ENCODE measurements at regions not wholly inside any gene's neighbourhood (a gene's known extent, or its start where the extent isn't known, plus 50 kb on each side); places are given as distances from the start of the nearest gene placed in this dataset.

GRCh38 chr2:181273986-181274385 is 183.2 kb upstream of the ITGA4 start:
- peaks cover 4% of the 10 kb centered on the region for H3K9me3 Mint-ChIP-seq
- ATAC-seq: no peak
- peaks cover 7% of the 10 kb centered on the region for H3K4me1 Mint-ChIP-seq
- no peaks in the 10 kb centered on the region for H3K27me3 Mint-ChIP-seq
- H3K4me3 Mint-ChIP-seq: no peak overlapping the region
- no peaks in the 10 kb centered on the region for H3K36me3 Mint-ChIP-seq
- no peak overlapping the region for H3K27ac Mint-ChIP-seq

- Mint-ChIP-seq H3K27me3 (no peaks in the 10 kb centered on the region), H3K36me3 (no peaks in the 10 kb centered on the region), H3K4me1 (peaks cover 7% of the 10 kb centered on the region), H3K9me3 (no peaks in the 10 kb centered on the region), H3K27ac (no peak overlapping the region), H3K4me3 (no peak overlapping the region)
- no peak for ATAC-seq
These were observed 181.5 kb upstream of the ITGA4 start for GRCh38 chr2:181275643-181276070.

DNA sequence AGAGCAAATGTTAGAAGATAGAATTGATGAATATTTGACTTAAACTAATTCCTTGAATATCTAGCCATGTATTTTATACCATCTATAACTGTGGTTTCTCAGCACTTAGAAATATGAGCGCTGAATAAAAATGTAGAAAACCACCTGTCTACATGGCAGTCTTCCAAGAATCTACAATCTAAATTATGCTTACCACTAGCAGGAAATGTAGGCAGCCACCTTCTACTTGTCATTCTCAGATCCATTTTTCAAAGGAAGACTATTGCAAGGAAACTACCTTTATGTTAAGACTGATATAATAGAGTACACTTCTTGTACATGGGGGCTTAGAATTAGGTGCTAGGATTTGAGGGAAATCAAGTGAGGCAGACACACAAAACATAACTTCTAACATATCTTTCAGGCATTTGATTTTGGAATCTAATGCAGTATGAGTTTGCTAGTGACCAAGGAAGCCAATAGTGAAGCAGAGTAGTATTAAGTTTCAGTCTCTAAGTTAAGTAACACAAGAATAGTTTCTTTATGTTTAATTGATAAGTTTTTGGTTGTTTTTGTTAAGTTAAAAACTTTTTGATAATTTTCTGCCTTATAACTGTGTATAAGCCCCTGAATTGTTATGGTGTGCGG is 175.9 kb upstream of the ITGA4 start:
- Mint-ChIP-seq H3K36me3 (no peaks in the 10 kb centered on the region), H3K27me3 (no peaks in the 10 kb centered on the region), H3K4me3 (no peak overlapping the region), H3K27ac (no peak overlapping the region), H3K9me3 (no peaks in the 10 kb centered on the region), H3K4me1 (no peaks in the 10 kb centered on the region)
- no peak for ATAC-seq

GRCh38 chr2:181285116-181285515 is 172.1 kb upstream of the ITGA4 start:
- H3K36me3 Mint-ChIP-seq: no peaks in the 10 kb centered on the region
- no peak overlapping the region for H3K27ac Mint-ChIP-seq
- no peaks in the 10 kb centered on the region for H3K4me1 Mint-ChIP-seq

GRCh38 chr2:181289698-181290097 is 167.5 kb upstream of the ITGA4 start:
- Mint-ChIP-seq H3K36me3 (no peaks in the 10 kb centered on the region), H3K27ac (no peak overlapping the region), H3K27me3 (no peaks in the 10 kb centered on the region), H3K4me3 (no peak overlapping the region), H3K4me1 (no peaks in the 10 kb centered on the region), H3K9me3 (no peaks in the 10 kb centered on the region)
- ATAC-seq: no peak

More at GRCh38 chr2:181285116-181285515, 172.1 kb upstream of the ITGA4 start:
- Mint-ChIP-seq H3K9me3 (no peaks in the 10 kb centered on the region), H3K27me3 (no peaks in the 10 kb centered on the region), H3K4me3 (no peak overlapping the region)
- no peak for ATAC-seq

DNA sequence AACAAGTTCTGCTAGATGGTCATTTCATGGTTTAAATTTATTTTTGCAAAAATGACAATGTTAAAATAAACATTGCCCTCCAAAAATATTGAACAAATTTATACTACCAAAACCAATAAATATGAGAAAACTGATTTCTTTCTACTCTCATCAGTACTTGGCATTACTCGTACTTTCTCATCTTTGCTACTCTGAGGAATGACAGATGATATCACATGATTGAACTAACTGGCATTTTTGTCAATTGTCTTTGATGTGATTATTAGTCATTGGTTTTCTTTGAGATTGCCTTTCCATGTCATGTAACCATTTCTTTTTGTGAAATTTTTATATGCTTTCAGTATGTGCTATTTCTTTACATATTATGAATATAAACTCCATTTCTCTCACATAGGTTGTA is 167.0 kb upstream of the ITGA4 start:
- Mint-ChIP-seq H3K4me1 (no peaks in the 10 kb centered on the region), H3K4me3 (no peak overlapping the region), H3K36me3 (no peaks in the 10 kb centered on the region), H3K27me3 (no peaks in the 10 kb centered on the region), H3K9me3 (no peaks in the 10 kb centered on the region), H3K27ac (no peak overlapping the region)
- ATAC-seq: no peak

DNA sequence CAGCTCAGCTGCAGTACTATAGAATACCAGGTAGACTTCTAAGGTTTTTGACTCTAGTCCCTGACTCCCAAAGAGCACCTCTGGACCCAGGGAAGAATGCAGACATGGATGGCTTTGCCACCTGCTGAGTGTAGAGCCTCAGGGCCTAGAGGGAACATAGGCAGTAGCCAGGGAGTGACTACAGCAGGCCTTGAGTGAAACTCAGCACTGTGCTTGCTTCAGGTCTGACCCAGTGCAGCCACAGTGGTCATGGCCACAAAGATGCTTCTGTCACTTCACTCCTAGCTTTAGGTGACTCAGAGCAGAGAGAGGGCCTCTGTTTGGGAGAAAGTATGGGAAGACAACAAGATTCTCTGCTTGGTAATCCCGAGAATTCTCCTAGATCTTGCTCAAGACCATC is 162.2 kb upstream of the ITGA4 start:
- Mint-ChIP-seq H3K27me3 (no peaks in the 10 kb centered on the region), H3K4me1 (no peaks in the 10 kb centered on the region), H3K9me3 (peaks cover 18% of the 10 kb centered on the region), H3K27ac (no peak overlapping the region), H3K4me3 (no peak overlapping the region), H3K36me3 (peaks cover 16% of the 10 kb centered on the region)
- ATAC-seq: no peak

GRCh38 chr2:181300600-181301291 is 156.4 kb upstream of the ITGA4 start:
- Mint-ChIP-seq H3K27me3 (no peaks in the 10 kb centered on the region), H3K27ac (no peak overlapping the region), H3K9me3 (peaks cover 13% of the 10 kb centered on the region), H3K4me3 (no peak overlapping the region), H3K36me3 (peaks cover 13% of the 10 kb centered on the region), H3K4me1 (peaks cover 28% of the 10 kb centered on the region)
- ATAC-seq: no peak

GRCh38 chr2:181304011-181304844 is 153.0 kb upstream of the ITGA4 start:
- no peaks in the 10 kb centered on the region for H3K36me3 Mint-ChIP-seq
- H3K9me3 Mint-ChIP-seq: no peaks in the 10 kb centered on the region
- peak; percentile 87 for ATAC-seq
- no peaks in the 10 kb centered on the region for H3K27me3 Mint-ChIP-seq
- peaks cover 62% of the 10 kb centered on the region for H3K4me1 Mint-ChIP-seq
- peak overlapping the region; percentile 29 for H3K4me3 Mint-ChIP-seq
- H3K27ac Mint-ChIP-seq: peak overlapping the region; percentile 94

- H3K9me3 Mint-ChIP-seq: no peaks in the 10 kb centered on the region
- peaks cover 69% of the 10 kb centered on the region for H3K4me1 Mint-ChIP-seq
- H3K4me3 Mint-ChIP-seq: peak overlapping the region; percentile 1
- H3K36me3 Mint-ChIP-seq: no peaks in the 10 kb centered on the region
- no peaks in the 10 kb centered on the region for H3K27me3 Mint-ChIP-seq
- peak overlapping the region; percentile 94 for H3K27ac Mint-ChIP-seq
- ATAC-seq: peak; percentile 83
These were observed 151.7 kb upstream of the ITGA4 start for GRCh38 chr2:181305301-181306123.

- peak overlapping the region; percentile 94 for H3K27ac Mint-ChIP-seq
These were observed 150.4 kb upstream of the ITGA4 start for GRCh38 chr2:181306785-181307184.

GRCh38 chr2:181307203-181307991 is 149.8 kb upstream of the ITGA4 start:
- no peak for ATAC-seq
- Mint-ChIP-seq H3K27ac (peak overlapping the region; percentile 94), H3K4me3 (peak overlapping the region; percentile 41)

More at GRCh38 chr2:181306785-181307184, 150.4 kb upstream of the ITGA4 start:
- H3K9me3 Mint-ChIP-seq: no peaks in the 10 kb centered on the region
- no peaks in the 10 kb centered on the region for H3K27me3 Mint-ChIP-seq
- H3K4me1 Mint-ChIP-seq: peaks cover 65% of the 10 kb centered on the region
- H3K4me3 Mint-ChIP-seq: peak overlapping the region; percentile 61
- no peaks in the 10 kb centered on the region for H3K36me3 Mint-ChIP-seq
- ATAC-seq: no peak

DNA sequence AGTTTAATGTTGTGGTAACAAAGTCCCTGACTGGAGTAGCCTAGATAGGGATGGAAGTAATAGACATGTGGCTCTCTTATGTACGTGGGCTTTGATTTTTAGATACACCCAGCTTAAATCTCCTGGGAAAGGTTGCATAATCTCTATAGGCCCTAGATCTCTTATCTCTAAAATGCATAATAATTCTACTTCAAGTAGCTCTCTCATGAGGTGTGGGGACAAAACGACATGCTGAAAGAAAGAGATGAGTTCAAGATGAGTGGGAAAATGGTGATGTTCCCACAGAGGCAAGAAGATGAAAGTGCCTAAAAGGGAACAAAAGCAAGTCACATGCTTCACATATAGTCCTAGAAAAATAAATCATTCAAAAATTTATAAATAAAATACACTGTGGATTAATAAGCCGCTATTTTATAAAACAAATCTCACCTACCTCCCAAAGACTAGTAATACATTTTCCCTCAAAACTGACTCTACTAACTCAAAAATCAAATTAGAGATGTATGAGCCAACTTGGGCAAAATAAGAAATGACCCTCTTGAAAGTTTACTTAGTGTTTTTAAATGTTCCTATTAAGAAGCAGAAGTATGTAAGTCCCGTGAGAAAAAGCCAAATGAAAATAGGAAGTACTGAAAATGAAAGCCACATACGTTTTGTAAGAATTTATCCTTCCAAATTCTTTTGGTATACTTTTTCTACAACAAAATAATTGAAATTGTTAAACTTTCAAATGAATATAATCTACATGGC is 148.2 kb upstream of the ITGA4 start:
- peak overlapping the region; percentile 94 for H3K27ac Mint-ChIP-seq
- H3K4me1 Mint-ChIP-seq: peaks cover 84% of the 10 kb centered on the region
- ATAC-seq: no peak
- peak overlapping the region; percentile 71 for H3K4me3 Mint-ChIP-seq
- H3K9me3 Mint-ChIP-seq: no peaks in the 10 kb centered on the region
- H3K36me3 Mint-ChIP-seq: no peaks in the 10 kb centered on the region
- no peaks in the 10 kb centered on the region for H3K27me3 Mint-ChIP-seq

More at GRCh38 chr2:181307203-181307991, 149.8 kb upstream of the ITGA4 start:
- peaks cover 71% of the 10 kb centered on the region for H3K4me1 Mint-ChIP-seq
- no peaks in the 10 kb centered on the region for H3K36me3 Mint-ChIP-seq
- no peaks in the 10 kb centered on the region for H3K27me3 Mint-ChIP-seq
- no peaks in the 10 kb centered on the region for H3K9me3 Mint-ChIP-seq
